Thoracic aorta (tissue), 2 donors: ENCODE measurements at regions not wholly inside any gene's neighbourhood (a gene's known extent, or its start where the extent isn't known, plus 50 kb on each side); places are given as distances from the start of the nearest gene placed in this dataset.

Experiments
- ATAC-seq: fragments of 150-250 bp; one replicate; pipeline ENCODE4 v1.8.0; 2017; ENCODE audit warnings: low read depth; ENCODE audit not compliant: insufficient number of reproducible peaks, low FRiP score
- DNase-seq: peaks from one replicate; pipeline ENCODE4 v3.0.0-alpha.2; 2020; ENCODE audit warnings: low spot score
- H3K27ac ChIP-seq, 2 donors: fragments of 200-600 bp; sonication (generic); 1 replicate in 1 of 2; 2 replicates in 1 of 2; pipeline ENCODE4 v1.5.1; 2016; ENCODE audit warnings: mild to moderate bottlenecking in 2 of 2, moderate library complexity in 2 of 2
- H3K27me3 ChIP-seq: fragments of 200-600 bp; sonication (generic); replicated peaks from 2 replicates; pipeline ENCODE4 v1.6.0; 2016; ENCODE audit warnings: mild to moderate bottlenecking; ENCODE audit not compliant: insufficient read depth
- H3K36me3 ChIP-seq: fragments of 200-600 bp; sonication (generic); one replicate; pipeline ENCODE4 v1.5.1; 2016
- H3K4me1 ChIP-seq, 2 donors: fragments of 200-600 bp; sonication (generic); 1 replicate in 1 of 2; 2 replicates in 1 of 2; pipeline versions ENCODE4 v1.5.1 to v1.6.0; 2016; ENCODE audit warnings: low read depth in 2 of 2, mild to moderate bottlenecking in 1 of 2; ENCODE audit not compliant: control insufficient read depth in 1 of 2
- H3K4me3 ChIP-seq: fragments of 200-600 bp; sonication (generic); 2 replicates; pipeline ENCODE4 v1.5.1; 2016; ENCODE audit warnings: mild to moderate bottlenecking
- H3K9me3 ChIP-seq: fragments of 200-600 bp; sonication (generic); 2 replicates; pipeline ENCODE4 v1.5.1; 2016
- TF ChIP-seq, protein P1 (sequence below): fragments of 200-600 bp; sonication (generic); IDR thresholded peaks from one replicate; pipeline ENCODE4 v1.5.1; 2019; ENCODE audit warnings: antibody characterized with exemption

DNA sequence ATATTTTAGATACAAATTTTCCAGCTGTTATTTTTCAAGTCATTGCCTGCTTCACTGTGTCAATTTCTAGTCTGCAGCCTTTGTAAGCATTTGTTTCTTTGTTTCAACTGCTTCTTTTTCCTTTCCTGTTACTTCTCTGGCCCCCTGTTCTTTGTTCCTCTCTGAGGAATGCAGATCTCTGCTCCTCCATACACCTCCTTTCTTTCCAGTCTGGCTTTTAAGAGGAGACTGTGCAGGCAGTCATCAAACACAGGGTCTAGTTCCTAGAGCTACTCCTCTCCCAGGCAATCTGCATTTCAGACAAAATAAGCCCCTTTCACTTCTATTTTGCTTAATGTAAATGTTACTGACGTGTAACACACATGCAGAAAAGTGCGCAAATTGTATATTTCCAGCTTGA, 502.9 kb downstream of the PDCD6IP start:
- Histone ChIP-seq H3K9me3 (no peaks in the 10 kb centered on the region), H3K27ac (no peak overlapping the region), H3K4me1 (no peaks in the 10 kb centered on the region), H3K4me3 (no peak overlapping the region), H3K36me3 (no peaks in the 10 kb centered on the region), H3K27me3 (no peaks in the 10 kb centered on the region)
- no peak for ATAC-seq
- TF ChIP-seq, protein P1, sequence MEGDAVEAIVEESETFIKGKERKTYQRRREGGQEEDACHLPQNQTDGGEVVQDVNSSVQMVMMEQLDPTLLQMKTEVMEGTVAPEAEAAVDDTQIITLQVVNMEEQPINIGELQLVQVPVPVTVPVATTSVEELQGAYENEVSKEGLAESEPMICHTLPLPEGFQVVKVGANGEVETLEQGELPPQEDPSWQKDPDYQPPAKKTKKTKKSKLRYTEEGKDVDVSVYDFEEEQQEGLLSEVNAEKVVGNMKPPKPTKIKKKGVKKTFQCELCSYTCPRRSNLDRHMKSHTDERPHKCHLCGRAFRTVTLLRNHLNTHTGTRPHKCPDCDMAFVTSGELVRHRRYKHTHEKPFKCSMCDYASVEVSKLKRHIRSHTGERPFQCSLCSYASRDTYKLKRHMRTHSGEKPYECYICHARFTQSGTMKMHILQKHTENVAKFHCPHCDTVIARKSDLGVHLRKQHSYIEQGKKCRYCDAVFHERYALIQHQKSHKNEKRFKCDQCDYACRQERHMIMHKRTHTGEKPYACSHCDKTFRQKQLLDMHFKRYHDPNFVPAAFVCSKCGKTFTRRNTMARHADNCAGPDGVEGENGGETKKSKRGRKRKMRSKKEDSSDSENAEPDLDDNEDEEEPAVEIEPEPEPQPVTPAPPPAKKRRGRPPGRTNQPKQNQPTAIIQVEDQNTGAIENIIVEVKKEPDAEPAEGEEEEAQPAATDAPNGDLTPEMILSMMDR = no peak
- no peak for DNase-seq

DNA sequence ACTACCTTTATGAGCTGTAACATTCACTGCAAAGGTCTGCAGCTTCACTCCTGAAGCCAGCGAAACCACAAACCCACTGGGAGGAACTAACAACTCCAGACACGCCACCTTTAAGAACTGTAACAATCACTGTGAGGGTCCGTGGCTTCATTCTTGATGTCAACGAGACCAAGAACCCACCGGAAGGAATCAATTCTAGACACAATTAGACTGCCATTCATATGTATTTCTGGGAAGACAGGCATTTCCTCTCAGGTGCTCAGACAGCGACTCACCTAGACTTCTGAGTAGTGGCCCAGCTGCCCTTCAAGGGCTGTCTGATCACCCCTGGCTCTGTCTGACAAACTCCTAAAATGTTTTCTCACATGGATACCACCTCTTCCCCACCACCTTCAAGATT, 506.8 kb downstream of the PDCD6IP start:
- ATAC-seq = no peak
- TF ChIP-seq, protein P1 = no peak
- no peaks in the 10 kb centered on the region for H3K36me3 ChIP-seq
- no peak for DNase-seq
- no peak overlapping the region for H3K27ac ChIP-seq
- H3K4me1 ChIP-seq = no peaks in the 10 kb centered on the region
- no peak overlapping the region for H3K4me3 ChIP-seq
- H3K9me3 ChIP-seq = no peaks in the 10 kb centered on the region
- no peaks in the 10 kb centered on the region for H3K27me3 ChIP-seq

DNA sequence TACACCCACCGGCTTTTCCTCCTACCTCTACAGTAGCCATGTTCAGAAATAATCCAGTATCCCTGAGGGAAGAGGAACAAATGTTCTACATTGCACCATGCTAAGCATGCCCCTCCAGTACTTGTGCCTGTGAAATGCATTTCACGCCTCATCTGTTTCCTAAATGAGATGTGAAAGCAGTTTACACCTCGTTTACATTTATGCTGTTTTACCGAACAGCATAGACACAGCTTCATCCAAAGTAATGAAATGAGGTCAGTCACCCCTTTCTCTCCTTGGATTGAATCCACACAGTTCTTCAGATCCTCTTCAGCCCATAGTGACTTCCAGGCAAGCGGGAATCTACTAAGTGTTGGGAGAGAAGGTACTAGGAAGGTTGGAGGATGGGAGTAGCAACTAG, 514.3 kb downstream of the PDCD6IP start:
- TF ChIP-seq, protein P1 = no peak
- peaks cover 5% of the 10 kb centered on the region for H3K9me3 ChIP-seq
- no peaks in the 10 kb centered on the region for H3K4me1 ChIP-seq
- no peak overlapping the region for H3K4me3 ChIP-seq
- H3K27me3 ChIP-seq = no peaks in the 10 kb centered on the region
- H3K27ac ChIP-seq = no peak overlapping the region
- no peaks in the 10 kb centered on the region for H3K36me3 ChIP-seq
- no peak for DNase-seq
- ATAC-seq = no peak

DNA sequence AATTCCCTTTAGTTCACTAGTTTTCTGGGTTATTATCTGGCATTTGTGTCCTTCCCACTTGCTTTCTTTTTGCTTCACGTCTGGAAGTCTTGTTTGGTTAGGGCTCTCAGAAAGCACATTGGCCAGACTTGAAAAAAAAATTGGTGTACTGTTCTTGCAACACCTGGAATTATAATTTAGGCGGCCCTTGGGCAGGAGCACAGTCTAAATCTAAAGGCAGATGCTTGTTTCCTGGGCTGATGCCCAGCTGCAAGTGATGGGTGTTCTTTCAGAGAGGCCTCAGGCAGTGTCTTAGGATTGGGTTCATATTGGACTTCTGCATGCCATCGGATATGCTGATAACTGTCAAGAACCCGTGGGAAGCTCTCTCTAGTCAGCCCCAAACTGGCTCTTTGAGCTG, 521.5 kb downstream of the PDCD6IP start:
- no peaks in the 10 kb centered on the region for H3K4me1 ChIP-seq
- TF ChIP-seq, protein P1 = no peak
- no peaks in the 10 kb centered on the region for H3K27me3 ChIP-seq
- no peak overlapping the region for H3K4me3 ChIP-seq
- peaks cover 9% of the 10 kb centered on the region for H3K9me3 ChIP-seq
- H3K27ac ChIP-seq = no peak overlapping the region
- ATAC-seq = no peak
- no peaks in the 10 kb centered on the region for H3K36me3 ChIP-seq
- no peak for DNase-seq

DNA sequence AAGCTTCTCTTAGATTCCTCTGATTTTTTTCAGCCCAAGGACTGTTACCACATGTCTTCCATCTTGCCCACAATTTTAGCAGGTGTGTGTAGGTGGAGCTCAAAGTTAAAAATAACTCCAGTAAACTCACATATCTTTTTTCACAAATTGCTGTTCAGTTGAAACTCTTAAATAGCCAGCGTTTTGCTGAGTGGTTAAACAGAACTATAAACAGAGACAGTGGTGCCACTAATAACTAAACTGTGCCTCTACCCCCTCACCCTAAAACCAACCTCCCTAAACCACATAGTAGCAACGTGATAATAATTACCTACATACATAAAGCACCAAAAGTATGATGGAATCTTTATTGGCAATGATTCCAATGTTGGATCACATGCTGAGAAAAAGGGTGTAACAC, 525.1 kb downstream of the PDCD6IP start:
- H3K4me1 ChIP-seq = no peaks in the 10 kb centered on the region
- no peak overlapping the region for H3K27ac ChIP-seq
- ATAC-seq (no peak), DNase-seq (no peak)
- H3K9me3 ChIP-seq = no peaks in the 10 kb centered on the region
- no peaks in the 10 kb centered on the region for H3K36me3 ChIP-seq
- H3K4me3 ChIP-seq = no peak overlapping the region
- no peaks in the 10 kb centered on the region for H3K27me3 ChIP-seq
- TF ChIP-seq, protein P1 = no peak
